Trophoblast cell (in vitro differentiated cells and primary cell): ENCODE measurements at regions not wholly inside any gene's neighbourhood (a gene's known extent, or its start where the extent isn't known, plus 50 kb on each side); places are given as distances from the start of the nearest gene placed in this dataset.

Experiments
- DNase-seq, 2 donors: peaks; one replicate each; pipeline ENCODE4 v3.0.0-alpha.2; 2016
- H2AFZ ChIP-seq: 2 replicates; pipeline ENCODE4 v1.6.1; 2013; ENCODE audit warnings: low read length, moderate library complexity, mild to moderate bottlenecking; ENCODE audit not compliant: insufficient read depth, poor library complexity
- H2AK5ac ChIP-seq: 2 replicates; pipeline ENCODE4 v1.6.1; 2013; ENCODE audit warnings: mild to moderate bottlenecking, low read length
- H2BK120ac ChIP-seq: 2 replicates; pipeline ENCODE4 v1.6.1; 2013; ENCODE audit warnings: low read length, mild to moderate bottlenecking, moderate library complexity; ENCODE audit not compliant: insufficient read depth, poor library complexity
- H2BK12ac ChIP-seq: 2 replicates; pipeline ENCODE4 v1.6.1; 2013; ENCODE audit warnings: mild to moderate bottlenecking, low read length, moderate library complexity
- H2BK5ac ChIP-seq: 2 replicates; pipeline ENCODE4 v1.6.1; 2013; ENCODE audit warnings: low read length, low read depth, moderate library complexity, mild to moderate bottlenecking; ENCODE audit not compliant: poor library complexity
- H3K14ac ChIP-seq: 2 replicates; pipeline ENCODE4 v1.6.1; 2013; ENCODE audit warnings: mild to moderate bottlenecking, low read length
- H3K18ac ChIP-seq: 2 replicates; pipeline ENCODE4 v1.6.1; 2013; ENCODE audit warnings: mild to moderate bottlenecking, low read length
- H3K23ac ChIP-seq: 2 replicates; pipeline ENCODE4 v1.6.1; 2013; ENCODE audit warnings: low read length
- H3K27ac ChIP-seq: 2 replicates; pipeline ENCODE4 v1.5.1; 2013; ENCODE audit warnings: low read depth, mild to moderate bottlenecking, inconsistent platforms, low read length, moderate library complexity
- H3K27me3 ChIP-seq: 2 replicates; pipeline ENCODE4 v1.6.1; 2013; ENCODE audit warnings: inconsistent platforms, mild to moderate bottlenecking, low read length, moderate library complexity; ENCODE audit not compliant: insufficient read depth
- H3K36me3 ChIP-seq, 2 experiments: 1 replicate in 1 of 2; 2 replicates in 1 of 2; pipeline ENCODE4 v1.6.1; 2013; ENCODE audit warnings: low read length in 2 of 2, mild to moderate bottlenecking in 2 of 2, moderate library complexity in 1 of 2; ENCODE audit not compliant: insufficient read depth in 2 of 2, control insufficient read depth in 1 of 2
- H3K4ac ChIP-seq: 2 replicates; pipeline ENCODE4 v1.6.1; 2013; ENCODE audit warnings: low read depth, mild to moderate bottlenecking, low read length, moderate library complexity
- H3K4me1 ChIP-seq, 2 experiments: 1 replicate in 1 of 2; 2 replicates in 1 of 2; pipeline ENCODE4 v1.6.1; 2013; ENCODE audit warnings: low read length in 2 of 2, mild to moderate bottlenecking in 2 of 2, moderate library complexity in 1 of 2; ENCODE audit not compliant: insufficient read depth in 2 of 2, control insufficient read depth in 1 of 2
- H3K4me2 ChIP-seq: 2 replicates; pipeline ENCODE4 v1.6.1; 2013; ENCODE audit warnings: inconsistent platforms, mild to moderate bottlenecking, low read length, moderate library complexity
- H3K4me3 ChIP-seq: 2 replicates; pipeline ENCODE4 v1.5.1; 2013; ENCODE audit warnings: mild to moderate bottlenecking, low read depth, low read length, inconsistent platforms
- H3K79me1 ChIP-seq: one replicate; pipeline ENCODE4 v1.6.1; 2013; ENCODE audit warnings: low read length
- H3K79me2 ChIP-seq: 2 replicates; pipeline ENCODE4 v1.6.1; 2013; ENCODE audit warnings: low read length, mild to moderate bottlenecking; ENCODE audit not compliant: control insufficient read depth, insufficient read depth, poor library complexity
- H3K9ac ChIP-seq: 2 replicates; pipeline ENCODE4 v1.6.1; 2013; ENCODE audit warnings: mild to moderate bottlenecking, low read length
- H3K9me3 ChIP-seq: 2 replicates; pipeline ENCODE4 v1.6.1; 2013; ENCODE audit warnings: low read depth, mild to moderate bottlenecking, control low read depth, inconsistent platforms, low read length; ENCODE audit not compliant: insufficient read depth
- H4K12ac ChIP-seq: 2 replicates; pipeline ENCODE4 v1.6.1; 2013; ENCODE audit warnings: low read depth, mild to moderate bottlenecking, low read length, moderate library complexity
- H4K8ac ChIP-seq: 2 replicates; pipeline ENCODE4 v1.6.1; 2013; ENCODE audit warnings: low read depth, mild to moderate bottlenecking, low read length, moderate library complexity
- H4K91ac ChIP-seq: one replicate; pipeline ENCODE4 v1.6.1; 2013; ENCODE audit warnings: low read depth, mild to moderate bottlenecking, low read length, moderate library complexity
- WGBS: extraction: QIAGEN DNeasy Blood & Tissue Kit; methylation state at CpG from one replicate; pipeline ENCODE4 v1.1.7; 2013; ENCODE audit warnings: missing lambda C conversion rate; ENCODE audit not compliant: insufficient read length, insufficient coverage; ENCODE audit errors: extremely low coverage; 5-methylcytosine and 5-hydroxymethylcytosine counted together

GRCh38 chrX:14354521-14354920 is 174.8 kb upstream of the GLRA2 start:
- Histone ChIP-seq H4K91ac (no peak overlapping the region), H3K36me3 (no peaks in the 10 kb centered on the region), H3K4ac (no peak overlapping the region), H3K9me3 (no peaks in the 10 kb centered on the region), H4K12ac (no peak overlapping the region), H3K27ac (no peak overlapping the region), H2BK5ac (no peak overlapping the region), H3K79me1 (no peaks in the 10 kb centered on the region), H3K4me3 (no peak overlapping the region), H3K27me3 (no peaks in the 10 kb centered on the region), H3K4me2 (no peak overlapping the region), H3K4me1 (no peaks in the 10 kb centered on the region), H3K9ac (no peak overlapping the region), H4K8ac (no peak overlapping the region), H2BK120ac (no peak overlapping the region), H3K18ac (no peak overlapping the region), H2AFZ (no peak overlapping the region), H2BK12ac (no peak overlapping the region), H3K23ac (no peak overlapping the region), H3K14ac (no peak overlapping the region), H3K79me2 (no peaks in the 10 kb centered on the region), H2AK5ac (no peak overlapping the region)
- WGBS, result no CpG with 5 or more reads among the region's 3 CpGs
- no peak for DNase-seq

- WGBS, result no CpG with 5 or more reads among the region's 1 CpG
- Histone ChIP-seq H2BK12ac (no peak overlapping the region), H2AK5ac (no peak overlapping the region), H3K79me2 (no peaks in the 10 kb centered on the region), H3K18ac (no peak overlapping the region), H3K27ac (no peak overlapping the region), H3K4me2 (no peak overlapping the region), H4K8ac (no peak overlapping the region), H4K12ac (no peak overlapping the region), H3K4ac (no peak overlapping the region), H3K9me3 (no peaks in the 10 kb centered on the region), H3K4me1 (no peaks in the 10 kb centered on the region), H3K23ac (no peak overlapping the region), H3K79me1 (no peaks in the 10 kb centered on the region), H2BK120ac (no peak overlapping the region), H3K14ac (no peak overlapping the region), H4K91ac (no peak overlapping the region), H3K4me3 (no peak overlapping the region), H3K36me3 (no peaks in the 10 kb centered on the region), H2BK5ac (no peak overlapping the region), H2AFZ (no peak overlapping the region), H3K27me3 (no peaks in the 10 kb centered on the region), H3K9ac (no peak overlapping the region)
- DNase-seq, result no peak
Observed at GRCh38 chrX:14352511-14352910, 176.8 kb upstream of the GLRA2 start.

DNA sequence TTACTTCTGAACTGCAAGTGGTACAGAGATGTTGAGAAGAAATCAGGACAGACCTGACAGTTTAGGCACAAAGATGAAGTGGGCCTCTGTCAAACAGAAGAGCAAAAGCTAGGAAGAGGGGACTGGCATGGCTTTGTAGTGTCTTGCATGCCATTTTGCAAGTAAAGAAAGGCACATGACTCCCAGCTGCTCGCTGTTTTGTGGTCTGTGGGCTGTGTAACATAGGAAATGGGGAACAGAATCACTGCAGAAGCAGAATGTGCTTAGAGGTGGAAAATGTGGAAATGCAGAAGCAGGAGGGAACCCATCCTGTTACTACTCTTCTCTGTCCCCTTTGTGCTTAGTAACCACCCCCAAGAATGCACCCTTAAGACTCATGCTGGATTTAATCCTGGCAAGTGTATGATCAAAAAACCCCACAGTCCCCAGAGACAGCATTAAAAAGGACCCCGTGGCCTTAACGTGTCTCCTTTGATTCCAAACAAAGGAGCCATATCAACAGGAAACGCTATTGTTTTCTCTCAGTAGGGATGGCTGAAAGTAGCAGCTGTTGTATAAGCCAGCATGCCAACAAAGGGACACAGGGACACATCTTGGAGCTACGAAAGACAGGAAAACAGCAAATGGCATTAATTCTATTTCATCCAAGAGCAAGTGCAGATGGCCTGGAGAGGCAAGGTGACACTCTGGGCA is 177.6 kb upstream of the GLRA2 start:
- no peak overlapping the region for H3K9ac ChIP-seq
- no peak overlapping the region for H3K4me3 ChIP-seq
- H2BK5ac ChIP-seq, result no peak overlapping the region
- H3K79me1 ChIP-seq, result no peaks in the 10 kb centered on the region
- no CpG with 5 or more reads among the region's 5 CpGs for WGBS
- no peak for DNase-seq
- no peak overlapping the region for H3K14ac ChIP-seq
- H3K27me3 ChIP-seq, result no peaks in the 10 kb centered on the region
- no peak overlapping the region for H3K23ac ChIP-seq
- no peaks in the 10 kb centered on the region for H3K36me3 ChIP-seq
- H3K4me2 ChIP-seq, result no peak overlapping the region
- no peak overlapping the region for H2AFZ ChIP-seq
- H4K8ac ChIP-seq, result no peak overlapping the region
- no peak overlapping the region for H3K27ac ChIP-seq
- no peaks in the 10 kb centered on the region for H3K9me3 ChIP-seq
- H4K91ac ChIP-seq, result no peak overlapping the region
- H2BK12ac ChIP-seq, result no peak overlapping the region
- H3K18ac ChIP-seq, result no peak overlapping the region
- H2AK5ac ChIP-seq, result no peak overlapping the region
- no peak overlapping the region for H2BK120ac ChIP-seq
- no peaks in the 10 kb centered on the region for H3K79me2 ChIP-seq
- no peak overlapping the region for H4K12ac ChIP-seq
- no peaks in the 10 kb centered on the region for H3K4me1 ChIP-seq
- H3K4ac ChIP-seq, result no peak overlapping the region

DNA sequence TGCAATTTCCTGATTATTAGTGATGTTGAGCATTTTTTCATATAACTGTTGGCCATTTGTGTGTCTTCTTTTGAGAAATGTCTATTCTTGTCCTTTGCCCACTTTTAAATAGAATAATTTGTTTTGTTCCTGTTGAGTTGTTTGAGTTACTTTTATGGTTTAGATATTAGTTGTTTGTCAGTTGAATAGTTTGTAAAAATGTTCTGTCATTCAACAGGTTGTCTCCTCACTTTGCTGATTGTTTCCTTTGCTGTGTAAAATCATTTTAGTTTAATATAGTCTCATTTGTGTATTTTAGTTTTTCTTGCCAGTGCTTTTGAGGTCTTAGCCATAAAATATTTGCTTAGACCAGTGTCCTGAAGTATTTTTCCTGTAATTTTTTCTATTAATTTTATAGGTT is 181.8 kb upstream of the GLRA2 start:
- Histone ChIP-seq H3K23ac (no peak overlapping the region), H2AFZ (no peak overlapping the region), H2BK5ac (no peak overlapping the region), H2BK120ac (no peak overlapping the region), H3K9ac (no peak overlapping the region), H3K14ac (no peak overlapping the region), H3K9me3 (no peaks in the 10 kb centered on the region), H2AK5ac (no peak overlapping the region), H3K4me3 (no peak overlapping the region), H3K27me3 (no peaks in the 10 kb centered on the region), H3K18ac (no peak overlapping the region), H3K36me3 (no peaks in the 10 kb centered on the region), H3K4ac (no peak overlapping the region), H3K27ac (no peak overlapping the region), H4K91ac (no peak overlapping the region), H3K79me2 (no peaks in the 10 kb centered on the region), H4K8ac (no peak overlapping the region), H4K12ac (no peak overlapping the region), H3K4me1 (no peaks in the 10 kb centered on the region), H3K4me2 (no peak overlapping the region), H3K79me1 (no peaks in the 10 kb centered on the region), H2BK12ac (no peak overlapping the region)
- DNase-seq, result no peak
